ENCODE measurements at regions not wholly inside any gene's neighbourhood (a gene's known extent, or its start where the extent isn't known, plus 50 kb on each side); places are given as distances from the start of the nearest gene placed in this dataset.

- CTCF ChIA-PET (ENCODE audit: unreplicated experiment) = no interaction called here
- BruUV-seq (replicated peaks) = no TSS peak
- H3K9me3 ChIP-seq (ENCODE audit: low read length) = no peaks in the 10 kb centered on the region
- no peaks in the 10 kb centered on the region for H3K4me1 ChIP-seq (ENCODE audit: insufficient read depth, low read length, poor library complexity, severe bottlenecking)
- intact Hi-C loops (cut with micrococcal nuclease; ENCODE audit: unreplicated experiment) = no loop called here
- no peak overlapping the region for H3K4me3 ChIP-seq (ENCODE audit: low read depth, low read length, poor library complexity, severe bottlenecking)
- POLR2A ChIA-PET = no interaction called here
- DNase-seq (ENCODE audit: low spot score) = no peak
- no peaks in the 10 kb centered on the region for H3K79me2 ChIP-seq (ENCODE audit: insufficient read depth, low read depth, low read length)
- no peak for TF ChIP-seq EZH2phosphoT487 (IDR thresholded peaks at IDR 0.05; ENCODE audit: borderline replicate concordance, low read depth, low read length)
- no peak for TF ChIP-seq CTCF (conservative IDR thresholded peaks at IDR 0.05; ENCODE audit: low read length)
- H3K9me2 ChIP-seq (ENCODE audit: insufficient read depth, low read length) = no peaks in the 10 kb centered on the region
- no peaks in the 10 kb centered on the region for H4K20me1 ChIP-seq (ENCODE audit: insufficient read depth, low read length)
- no peak overlapping the region for H2AFZ ChIP-seq (ENCODE audit: low read length)
- no peaks in the 10 kb centered on the region for H3K36me3 ChIP-seq (ENCODE audit: insufficient read depth, low read length)
- H3K4me2 ChIP-seq (ENCODE audit: low read length) = no peak overlapping the region
- no peak overlapping the region for H3K27ac ChIP-seq (ENCODE audit: low read depth, low read length, poor library complexity, severe bottlenecking)
Measured at GRCh38 chr1:163608979-163609378, 287.2 kb downstream of the NUF2 start.

- no peak for TF ChIP-seq CTCF (conservative IDR thresholded peaks at IDR 0.05; ENCODE audit: low read length)
- Histone ChIP-seq H2AFZ (ENCODE audit: low read length) (no peak overlapping the region), H3K4me2 (ENCODE audit: low read length) (no peak overlapping the region), H3K36me3 (ENCODE audit: insufficient read depth, low read length) (no peaks in the 10 kb centered on the region), H3K4me3 (ENCODE audit: low read depth, low read length, poor library complexity, severe bottlenecking) (no peak overlapping the region), H3K79me2 (ENCODE audit: insufficient read depth, low read depth, low read length) (no peaks in the 10 kb centered on the region), H3K9me3 (ENCODE audit: low read length) (no peaks in the 10 kb centered on the region), H3K9me2 (ENCODE audit: insufficient read depth, low read length) (no peaks in the 10 kb centered on the region), H3K4me1 (ENCODE audit: insufficient read depth, low read length, poor library complexity, severe bottlenecking) (no peaks in the 10 kb centered on the region), H3K27ac (ENCODE audit: low read depth, low read length, poor library complexity, severe bottlenecking) (no peak overlapping the region), H4K20me1 (ENCODE audit: insufficient read depth, low read length) (no peaks in the 10 kb centered on the region)
- CTCF ChIA-PET (ENCODE audit: unreplicated experiment) = no interaction called here
- DNase-seq (ENCODE audit: low spot score) = no peak
- intact Hi-C loops (cut with micrococcal nuclease; ENCODE audit: unreplicated experiment) = no loop called here
- no TSS peak for BruUV-seq (replicated peaks)
- POLR2A ChIA-PET = no interaction called here
Measured at GRCh38 chr1:163609858-163610257, 288.1 kb downstream of the NUF2 start.

- H3K9me3 ChIP-seq (ENCODE audit: low read length) = no peaks in the 10 kb centered on the region
- intact Hi-C loops (cut with micrococcal nuclease; ENCODE audit: unreplicated experiment) = no loop called here
- no peak overlapping the region for H3K27ac ChIP-seq (ENCODE audit: low read depth, low read length, poor library complexity, severe bottlenecking)
- H3K4me2 ChIP-seq (ENCODE audit: low read length) = no peak overlapping the region
- no peaks in the 10 kb centered on the region for H4K20me1 ChIP-seq (ENCODE audit: insufficient read depth, low read length)
- POLR2A ChIA-PET = interaction anchor here (0.6 kb wide), 1 partner anchor 15 kb away, joined by 3 read pairs; no protein-coding TSS in a partner anchor
- H3K4me3 ChIP-seq (ENCODE audit: low read depth, low read length, poor library complexity, severe bottlenecking) = no peak overlapping the region
- no peaks in the 10 kb centered on the region for H3K9me2 ChIP-seq (ENCODE audit: insufficient read depth, low read length)
- no peak for DNase-seq (ENCODE audit: low spot score)
- H3K79me2 ChIP-seq (ENCODE audit: insufficient read depth, low read depth, low read length) = no peaks in the 10 kb centered on the region
- TF ChIP-seq CTCF (conservative IDR thresholded peaks at IDR 0.05; ENCODE audit: low read length) (no peak), EZH2phosphoT487 (IDR thresholded peaks at IDR 0.05; ENCODE audit: borderline replicate concordance, low read depth, low read length) (no peak)
- no peaks in the 10 kb centered on the region for H3K4me1 ChIP-seq (ENCODE audit: insufficient read depth, low read length, poor library complexity, severe bottlenecking)
- BruUV-seq (replicated peaks) = no TSS peak
- no peaks in the 10 kb centered on the region for H3K36me3 ChIP-seq (ENCODE audit: insufficient read depth, low read length)
- CTCF ChIA-PET (ENCODE audit: unreplicated experiment) = no interaction called here
- H2AFZ ChIP-seq (ENCODE audit: low read length) = no peak overlapping the region
Measured at GRCh38 chr1:163610486-163610885, 288.7 kb downstream of the NUF2 start.
